SHP77 treated with DMSO at 0.1 percent for 48 hours (cell line): ENCODE measurements at regions not wholly inside any gene's neighbourhood (a gene's known extent, or its start where the extent isn't known, plus 50 kb on each side); places are given as distances from the start of the nearest gene placed in this dataset.
"Not testable (repeated sequence)": the region's sequence is repeated elsewhere in the genome, so short reads cannot be mapped to it uniquely, and the experiment has no call there.

Experiments
- DNase-seq: peaks from one replicate; lab custom pipeline; 2025; lab: John Stamatoyannopoulos, UW

- DNase-seq = no peak
These were observed 719.2 kb downstream of the NTRK3 start for GRCh38 chr15:87537295-87537694.

- not testable (repeated sequence) for DNase-seq
These were observed 722.9 kb downstream of the NTRK3 start for GRCh38 chr15:87533637-87534036.

- no peak for DNase-seq
These were observed 727.7 kb downstream of the NTRK3 start for GRCh38 chr15:87528873-87529272.

GRCh38 chr15:87527875-87528274, 728.7 kb downstream of the NTRK3 start:
- DNase-seq = no peak

- DNase-seq = no peak
These were observed 729.1 kb downstream of the NTRK3 start for GRCh38 chr15:87527416-87527815.

GRCh38 chr15:87523516-87523915, 733.0 kb downstream of the NTRK3 start:
- DNase-seq = no peak

- DNase-seq = no peak
These were observed 733.5 kb downstream of the NTRK3 start for GRCh38 chr15:87522997-87523396.

GRCh38 chr15:87518957-87519356, 737.6 kb downstream of the NTRK3 start:
- DNase-seq = no peak

GRCh38 chr15:87508086-87508485, 748.5 kb downstream of the NTRK3 start:
- no peak for DNase-seq

- no peak for DNase-seq
These were observed 754.4 kb downstream of the NTRK3 start for GRCh38 chr15:87502173-87502572.

GRCh38 chr15:87500240-87500639, 756.3 kb downstream of the NTRK3 start:
- DNase-seq = no peak

- DNase-seq = no peak
These were observed 758.0 kb downstream of the NTRK3 start for GRCh38 chr15:87498560-87498959.

- DNase-seq = no peak
These were observed 759.7 kb downstream of the NTRK3 start for GRCh38 chr15:87496795-87497194.

GRCh38 chr15:87496109-87496508, 760.4 kb downstream of the NTRK3 start:
- DNase-seq = no peak

GRCh38 chr15:87493803-87494202, 762.7 kb downstream of the NTRK3 start:
- no peak for DNase-seq

- DNase-seq = no peak
These were observed 764.2 kb downstream of the NTRK3 start for GRCh38 chr15:87492321-87492720.

- no peak for DNase-seq
These were observed 765.9 kb downstream of the NTRK3 start for GRCh38 chr15:87490666-87491065.

GRCh38 chr15:87489902-87490665, 766.5 kb downstream of the NTRK3 start:
- no peak for DNase-seq

GRCh38 chr15:87489456-87489855, 767.1 kb downstream of the NTRK3 start:
- no peak for DNase-seq

- no peak for DNase-seq
These were observed 769.1 kb downstream of the NTRK3 start for GRCh38 chr15:87487484-87487883.

GRCh38 chr15:87483468-87483867, 773.1 kb downstream of the NTRK3 start:
- no peak for DNase-seq

- DNase-seq = no peak
These were observed 775.4 kb downstream of the NTRK3 start for GRCh38 chr15:87481126-87481525.

GRCh38 chr15:87478687-87479072, 777.9 kb downstream of the NTRK3 start:
- no peak for DNase-seq
